Uterus (tissue), 2 donors: ENCODE measurements at regions not wholly inside any gene's neighbourhood (a gene's known extent, or its start where the extent isn't known, plus 50 kb on each side); places are given as distances from the start of the nearest gene placed in this dataset.

Source experiments
- POLR2A ChIP-seq, 2 donors: fragments of 450-650 bp; IDR thresholded peaks; one replicate each; pipeline ENCODE4 v1.6.1; 2016; ENCODE audit warnings: antibody characterized with exemption in 2 of 2, mild to moderate bottlenecking in 1 of 2, moderate library complexity in 1 of 2
- TF ChIP-seq, protein P1 (sequence below), 4 experiments: fragments of 200-600 bp in 2 of 4; fragments of 450-650 bp in 2 of 4; sonication (generic) in 2 of 4; IDR thresholded peaks; one replicate each; pipeline ENCODE4 v1.5.1; 2016 to 2019; ENCODE audit warnings: antibody characterized with exemption in 4 of 4, mild to moderate bottlenecking in 2 of 4, moderate library complexity in 1 of 4

DNA sequence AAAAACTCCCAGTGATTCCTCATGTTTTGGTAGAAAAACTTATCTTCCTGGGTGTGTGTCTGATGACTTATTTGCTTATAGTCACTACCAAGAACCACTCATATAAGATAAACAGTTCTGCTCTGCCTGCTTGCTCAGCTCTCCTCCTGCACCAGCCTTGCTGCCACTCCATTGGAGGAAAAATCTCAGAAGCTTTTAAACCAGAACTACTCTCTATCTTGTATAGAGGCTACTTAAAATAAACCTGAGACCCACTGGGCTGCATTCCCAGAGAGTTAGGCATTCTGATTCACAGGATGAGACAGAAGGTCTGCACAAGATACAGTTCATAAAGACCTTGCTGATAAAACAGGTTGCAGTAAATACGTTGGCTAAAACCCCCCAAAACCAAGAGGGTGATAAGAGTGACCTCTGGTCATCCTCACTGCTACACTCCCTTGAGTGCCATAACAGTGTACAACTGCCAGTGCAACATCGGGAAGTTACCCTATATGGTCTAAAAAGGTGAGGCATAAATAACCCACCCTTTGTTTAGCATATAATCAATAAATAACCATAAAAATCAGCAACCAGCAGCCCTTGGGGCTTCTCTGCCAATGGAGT is 728.3 kb downstream of the EPHA7 start:
- no peak for TF ChIP-seq POLR2A (IDR thresholded peaks at IDR 0.05)
- TF ChIP-seq, protein P1, sequence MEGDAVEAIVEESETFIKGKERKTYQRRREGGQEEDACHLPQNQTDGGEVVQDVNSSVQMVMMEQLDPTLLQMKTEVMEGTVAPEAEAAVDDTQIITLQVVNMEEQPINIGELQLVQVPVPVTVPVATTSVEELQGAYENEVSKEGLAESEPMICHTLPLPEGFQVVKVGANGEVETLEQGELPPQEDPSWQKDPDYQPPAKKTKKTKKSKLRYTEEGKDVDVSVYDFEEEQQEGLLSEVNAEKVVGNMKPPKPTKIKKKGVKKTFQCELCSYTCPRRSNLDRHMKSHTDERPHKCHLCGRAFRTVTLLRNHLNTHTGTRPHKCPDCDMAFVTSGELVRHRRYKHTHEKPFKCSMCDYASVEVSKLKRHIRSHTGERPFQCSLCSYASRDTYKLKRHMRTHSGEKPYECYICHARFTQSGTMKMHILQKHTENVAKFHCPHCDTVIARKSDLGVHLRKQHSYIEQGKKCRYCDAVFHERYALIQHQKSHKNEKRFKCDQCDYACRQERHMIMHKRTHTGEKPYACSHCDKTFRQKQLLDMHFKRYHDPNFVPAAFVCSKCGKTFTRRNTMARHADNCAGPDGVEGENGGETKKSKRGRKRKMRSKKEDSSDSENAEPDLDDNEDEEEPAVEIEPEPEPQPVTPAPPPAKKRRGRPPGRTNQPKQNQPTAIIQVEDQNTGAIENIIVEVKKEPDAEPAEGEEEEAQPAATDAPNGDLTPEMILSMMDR (IDR thresholded peaks at IDR 0.05) = no peak
